Memory B cell (primary cell): ENCODE measurements at regions not wholly inside any gene's neighbourhood (a gene's known extent, or its start where the extent isn't known, plus 50 kb on each side); places are given as distances from the start of the nearest gene placed in this dataset.

ENCODE experiments used
- ATAC-seq: fragments of 150-1000 bp; cut with Tn5 transposase; 2 replicates; pipeline ENCODE4 v1.10.0; 2021; ENCODE audit warnings: low read depth, mild to moderate bottlenecking, moderate library complexity
- DNase-seq, 2 donors: peaks; one replicate each; pipeline ENCODE4 v3.0.0; 2022; ENCODE audit warnings: low spot score in 2 of 2
- H3K27ac Mint-ChIP-seq: one replicate; pipeline ENCODE4 v1.8.0; 2022; ENCODE audit warnings: mild to moderate bottlenecking, moderate library complexity, mixed read lengths
- H3K27me3 Mint-ChIP-seq: one replicate; pipeline ENCODE4 v1.8.0; 2022; ENCODE audit warnings: mixed read lengths
- H3K36me3 Mint-ChIP-seq: one replicate; pipeline ENCODE4 v1.8.0; 2022; ENCODE audit warnings: mild to moderate bottlenecking, mixed read lengths
- H3K4me1 Mint-ChIP-seq: one replicate; pipeline ENCODE4 v1.8.0; 2022; ENCODE audit warnings: mixed read lengths
- H3K4me3 Mint-ChIP-seq: one replicate; pipeline ENCODE4 v1.8.0; 2022; ENCODE audit warnings: mild to moderate bottlenecking, moderate library complexity, mixed read lengths
- H3K9me3 Mint-ChIP-seq: one replicate; pipeline ENCODE4 v1.8.0; 2022; ENCODE audit warnings: mixed read lengths

DNA sequence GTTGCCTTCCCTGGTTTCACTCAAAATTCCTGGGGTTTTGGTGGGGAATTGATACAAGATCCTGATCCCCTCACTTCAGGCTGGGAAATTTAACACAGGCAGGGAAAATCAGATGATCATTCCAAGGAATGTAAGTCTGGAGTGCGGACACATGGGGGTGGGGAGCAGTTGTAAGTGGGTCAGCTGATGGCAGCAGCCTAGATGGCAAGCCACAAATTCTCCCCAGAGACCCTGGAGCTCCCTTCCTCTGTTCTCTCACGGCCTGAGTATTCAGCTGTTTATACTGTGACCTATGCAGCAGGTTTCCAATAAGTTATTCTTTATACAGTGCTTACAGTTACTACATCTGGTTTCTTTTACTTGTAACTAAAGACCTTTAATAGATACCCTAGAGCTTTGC, 144.9 kb downstream of the SH3BGRL2 start:
- DNase-seq (no peak), ATAC-seq (no peak)
- Mint-ChIP-seq H3K27ac (no peak overlapping the region), H3K4me1 (peaks cover 5% of the 10 kb centered on the region), H3K36me3 (no peaks in the 10 kb centered on the region), H3K9me3 (no peaks in the 10 kb centered on the region), H3K4me3 (no peak overlapping the region), H3K27me3 (no peaks in the 10 kb centered on the region)

GRCh38 chr6:79775222-79775621, 144.1 kb downstream of the SH3BGRL2 start:
- no peaks in the 10 kb centered on the region for H3K9me3 Mint-ChIP-seq
- H3K27ac Mint-ChIP-seq, result no peak overlapping the region
- no peaks in the 10 kb centered on the region for H3K36me3 Mint-ChIP-seq
- H3K4me1 Mint-ChIP-seq, result peaks cover 5% of the 10 kb centered on the region
- no peak for DNase-seq
- no peak overlapping the region for H3K4me3 Mint-ChIP-seq
- H3K27me3 Mint-ChIP-seq, result no peaks in the 10 kb centered on the region
- no peak for ATAC-seq

DNA sequence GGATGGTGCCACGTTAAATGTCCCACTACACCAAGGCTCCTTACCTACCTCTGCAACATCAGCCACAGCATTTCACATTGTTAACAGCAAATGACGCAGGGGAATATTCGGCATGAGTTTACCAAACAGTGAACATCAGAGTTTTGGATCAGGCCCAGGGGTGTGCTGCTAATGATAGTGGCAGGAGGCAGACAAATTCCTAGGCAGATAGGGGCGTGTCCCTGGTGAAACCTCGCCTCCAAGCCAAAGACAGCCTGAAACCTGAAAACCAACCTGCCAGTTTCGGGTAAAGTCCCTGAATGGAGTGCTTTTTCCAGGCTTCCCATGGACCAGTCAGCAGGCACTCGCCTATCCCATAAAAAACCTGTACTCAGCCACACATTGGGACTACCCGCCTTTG, 133.6 kb downstream of the SH3BGRL2 start:
- Mint-ChIP-seq H3K27me3 (peaks cover 3% of the 10 kb centered on the region), H3K4me1 (no peaks in the 10 kb centered on the region), H3K9me3 (peaks cover 5% of the 10 kb centered on the region), H3K36me3 (peaks cover 3% of the 10 kb centered on the region), H3K4me3 (no peak overlapping the region), H3K27ac (no peak overlapping the region)
- DNase-seq, result no peak
- ATAC-seq, result no peak

GRCh38 chr6:79763301-79763700, 132.2 kb downstream of the SH3BGRL2 start:
- no peaks in the 10 kb centered on the region for H3K4me1 Mint-ChIP-seq
- ATAC-seq, result no peak
- H3K27me3 Mint-ChIP-seq, result peaks cover 3% of the 10 kb centered on the region
- H3K27ac Mint-ChIP-seq, result no peak overlapping the region
- H3K4me3 Mint-ChIP-seq, result no peak overlapping the region
- H3K36me3 Mint-ChIP-seq, result no peaks in the 10 kb centered on the region
- DNase-seq, result no peak
- H3K9me3 Mint-ChIP-seq, result no peaks in the 10 kb centered on the region

- Mint-ChIP-seq H3K27ac (no peak overlapping the region), H3K9me3 (no peaks in the 10 kb centered on the region), H3K4me3 (no peak overlapping the region), H3K4me1 (no peaks in the 10 kb centered on the region), H3K36me3 (no peaks in the 10 kb centered on the region), H3K27me3 (peaks cover 3% of the 10 kb centered on the region)
- DNase-seq, result no peak
- ATAC-seq, result no peak
These were observed 131.2 kb downstream of the SH3BGRL2 start for GRCh38 chr6:79762370-79762769.

- Mint-ChIP-seq H3K9me3 (no peaks in the 10 kb centered on the region), H3K36me3 (no peaks in the 10 kb centered on the region), H3K4me1 (no peaks in the 10 kb centered on the region), H3K27me3 (peaks cover 5% of the 10 kb centered on the region), H3K4me3 (no peak overlapping the region), H3K27ac (no peak overlapping the region)
- DNase-seq (no peak), ATAC-seq (no peak)
These were observed 125.4 kb downstream of the SH3BGRL2 start for GRCh38 chr6:79756496-79756895.

- Mint-ChIP-seq H3K27me3 (peaks cover 5% of the 10 kb centered on the region), H3K4me3 (no peak overlapping the region), H3K36me3 (no peaks in the 10 kb centered on the region), H3K27ac (no peak overlapping the region), H3K4me1 (no peaks in the 10 kb centered on the region), H3K9me3 (no peaks in the 10 kb centered on the region)
- no peak for DNase-seq
- ATAC-seq, result no peak
These were observed 124.8 kb downstream of the SH3BGRL2 start for GRCh38 chr6:79755967-79756366.
